WTC11 (cell line): ENCODE measurements at regions not wholly inside any gene's neighbourhood (a gene's known extent, or its start where the extent isn't known, plus 50 kb on each side); places are given as distances from the start of the nearest gene placed in this dataset.

Experiments
- ATAC-seq: fragments of 200-7000 bp; cut with Tn5 transposase; 2 replicates; pipeline ENCODE4 v1.10.0; 2021; ENCODE audit warnings: mild to moderate bottlenecking, moderate library complexity
- CTCF ChIA-PET: fragments of 300-600 bp; sonication (Branson Sonifier 250); formaldehyde crosslinking; loops from one replicate; lab custom pipeline; 2021; ENCODE audit warnings: antibody characterized with exemption; lab: Charles Lee
- POLR2A ChIA-PET: fragments of 350-600 bp; sonication (Branson Sonifier 250); formaldehyde crosslinking; loops from one replicate; lab custom pipeline; 2021; ENCODE audit warnings: antibody characterized with exemption; lab: Charles Lee
- DNase-seq: peaks from one replicate; pipeline ENCODE4 v3.0.0; 2021; ENCODE audit warnings: low spot score
- H3K27ac Mint-ChIP-seq: 2 replicates; pipeline ENCODE4 v1.8.0; 2021; ENCODE audit warnings: mixed read lengths
- H3K27me3 Mint-ChIP-seq: 2 replicates; pipeline ENCODE4 v1.8.0; 2021; ENCODE audit warnings: low read depth, mild to moderate bottlenecking, moderate library complexity, mixed read lengths
- H3K36me3 Mint-ChIP-seq: 2 replicates; pipeline ENCODE4 v1.8.0; 2021; ENCODE audit warnings: mixed read lengths
- H3K4me1 Mint-ChIP-seq: 2 replicates; pipeline ENCODE4 v1.8.0; 2022; ENCODE audit warnings: mixed read lengths
- H3K4me3 Mint-ChIP-seq: 2 replicates; pipeline ENCODE4 v1.8.0; 2021; ENCODE audit warnings: mild to moderate bottlenecking, moderate library complexity, mixed read lengths
- H3K9me3 Mint-ChIP-seq: 2 replicates; pipeline ENCODE4 v1.8.0; 2021; ENCODE audit warnings: mixed read lengths
- AR ChIP-seq: fragments of 250-450 bp; sonication (Bioruptor Pico); IDR thresholded peaks from 2 replicates; pipeline ENCODE4 v1.9.0; 2021; ENCODE audit warnings: mild to moderate bottlenecking
- ATF1 ChIP-seq: sonication (generic); formaldehyde crosslinking; IDR thresholded peaks from 2 replicates; pipeline ENCODE4 v1.8.1; 2023; ENCODE audit warnings: mild to moderate bottlenecking, moderate library complexity, missing genetic modification reagents
- ATF3 ChIP-seq: sonication (generic); formaldehyde crosslinking; conservative IDR thresholded peaks from 2 replicates; pipeline ENCODE4 v1.8.1; 2022; ENCODE audit warnings: mild to moderate bottlenecking, missing genetic modification reagents
- ATF6 ChIP-seq: sonication (generic); formaldehyde crosslinking; IDR thresholded peaks from 2 replicates; pipeline ENCODE4 v1.8.1; 2023; ENCODE audit warnings: mild to moderate bottlenecking, missing genetic modification reagents
- CREB1 ChIP-seq: sonication (generic); formaldehyde crosslinking; IDR thresholded peaks from 2 replicates; pipeline ENCODE4 v1.8.0; 2023; ENCODE audit warnings: mild to moderate bottlenecking, missing genetic modification reagents
- EMX1 ChIP-seq: fragments of 250-450 bp; sonication (Bioruptor Pico); IDR thresholded peaks from 2 replicates; pipeline ENCODE4 v1.8.0; 2021; ENCODE audit warnings: mild to moderate bottlenecking
- FOXK1 ChIP-seq: sonication (generic); formaldehyde crosslinking; IDR thresholded peaks from 2 replicates; pipeline ENCODE4 v1.8.0; 2022; ENCODE audit warnings: mild to moderate bottlenecking, moderate library complexity, missing genetic modification reagents
- KAT7 ChIP-seq: sonication (generic); formaldehyde crosslinking; IDR thresholded peaks from 2 replicates; pipeline ENCODE4 v1.8.1; 2023; ENCODE audit warnings: missing genetic modification reagents, mild to moderate bottlenecking, borderline replicate concordance
- NFATC4 ChIP-seq: fragments of 250-450 bp; sonication (Bioruptor Pico); IDR thresholded peaks from 2 replicates; pipeline ENCODE4 v1.9.0; 2021; ENCODE audit warnings: mild to moderate bottlenecking
- PREB ChIP-seq: sonication (generic); formaldehyde crosslinking; IDR thresholded peaks from 2 replicates; pipeline ENCODE4 v1.8.1; 2022; ENCODE audit warnings: mild to moderate bottlenecking, missing genetic modification reagents, moderate library complexity, borderline replicate concordance
- RELA ChIP-seq: sonication (generic); formaldehyde crosslinking; IDR thresholded peaks from 2 replicates; pipeline ENCODE4 v1.8.1; 2022; ENCODE audit warnings: missing genetic modification reagents, mild to moderate bottlenecking, borderline replicate concordance
- USF1 ChIP-seq: sonication (generic); formaldehyde crosslinking; IDR thresholded peaks from 2 replicates; pipeline ENCODE4 v1.8.0; 2022; ENCODE audit warnings: mild to moderate bottlenecking, missing genetic modification reagents
- ZBTB43 ChIP-seq: sonication (generic); formaldehyde crosslinking; IDR thresholded peaks from 2 replicates; pipeline ENCODE4 v1.8.1; 2023; ENCODE audit warnings: mild to moderate bottlenecking, missing genetic modification reagents
- ZMAT4 ChIP-seq: fragments of 250-450 bp; sonication (Bioruptor Pico); IDR thresholded peaks from 2 replicates; pipeline ENCODE4 v1.9.0; 2021; ENCODE audit warnings: mild to moderate bottlenecking
- ZNF232 ChIP-seq: sonication (generic); formaldehyde crosslinking; IDR thresholded peaks from 2 replicates; pipeline ENCODE4 v1.8.0; 2022; ENCODE audit warnings: mild to moderate bottlenecking, missing genetic modification reagents
- ZNF317 ChIP-seq: sonication (generic); formaldehyde crosslinking; IDR thresholded peaks from 2 replicates; pipeline ENCODE4 v1.8.1; 2023; ENCODE audit warnings: low read depth, mild to moderate bottlenecking, moderate library complexity, missing genetic modification reagents, borderline replicate concordance

- ChIA-PET CTCF (interaction anchor here (0.5 kb wide), 1 partner anchor 1058 kb away, joined by 5 read pairs; no protein-coding TSS in a partner anchor), POLR2A (no interaction called here)
- Mint-ChIP-seq H3K36me3 (peaks cover 28% of the 10 kb centered on the region), H3K27me3 (no peaks in the 10 kb centered on the region), H3K9me3 (peaks cover 34% of the 10 kb centered on the region), H3K27ac (no peak overlapping the region), H3K4me3 (no peak overlapping the region), H3K4me1 (peaks cover 12% of the 10 kb centered on the region)
- ATAC-seq (no peak), DNase-seq (no peak)
- no peak for TF ChIP-seq KAT7 (CRISPR knock-in tag)
- TF ChIP-seq EMX1 (CRISPR knock-in tag) = no peak
- TF ChIP-seq RELA = no peak
- no peak for TF ChIP-seq NFATC4 (CRISPR knock-in tag)
- TF ChIP-seq ZBTB43 (CRISPR knock-in tag) = no peak
- TF ChIP-seq CREB1 = no peak
- no peak for TF ChIP-seq FOXK1
- TF ChIP-seq AR (CRISPR knock-in tag) = no peak
- no peak for TF ChIP-seq ZNF317
- TF ChIP-seq ATF6 = no peak
- no peak for TF ChIP-seq ZMAT4 (CRISPR knock-in tag)
- no peak for TF ChIP-seq PREB
- TF ChIP-seq ATF3 (CRISPR knock-in tag) = no peak
- TF ChIP-seq ATF1 = no peak
Measured at GRCh38 chr2:58939388-58939787, 698.3 kb upstream of the FANCL start.

GRCh38 chr2:58938988-58939387, 697.9 kb upstream of the FANCL start:
- H3K27me3 Mint-ChIP-seq = no peaks in the 10 kb centered on the region
- DNase-seq (no peak), ATAC-seq (no peak)
- TF ChIP-seq ZNF232 (no peak), USF1 (CRISPR knock-in tag) (no peak)
- no peak overlapping the region for H3K27ac Mint-ChIP-seq
- no peak overlapping the region for H3K4me3 Mint-ChIP-seq
- H3K9me3 Mint-ChIP-seq = peaks cover 30% of the 10 kb centered on the region
- H3K4me1 Mint-ChIP-seq = peaks cover 16% of the 10 kb centered on the region
- POLR2A ChIA-PET = no interaction called here
- peaks cover 24% of the 10 kb centered on the region for H3K36me3 Mint-ChIP-seq
- CTCF ChIA-PET = interaction anchor here (0.5 kb wide), 1 partner anchor 1058 kb away, joined by 5 read pairs; no protein-coding TSS in a partner anchor
